ENCODE measurements at regions not wholly inside any gene's neighbourhood (a gene's known extent, or its start where the extent isn't known, plus 50 kb on each side); places are given as distances from the start of the nearest gene placed in this dataset.

DNA sequence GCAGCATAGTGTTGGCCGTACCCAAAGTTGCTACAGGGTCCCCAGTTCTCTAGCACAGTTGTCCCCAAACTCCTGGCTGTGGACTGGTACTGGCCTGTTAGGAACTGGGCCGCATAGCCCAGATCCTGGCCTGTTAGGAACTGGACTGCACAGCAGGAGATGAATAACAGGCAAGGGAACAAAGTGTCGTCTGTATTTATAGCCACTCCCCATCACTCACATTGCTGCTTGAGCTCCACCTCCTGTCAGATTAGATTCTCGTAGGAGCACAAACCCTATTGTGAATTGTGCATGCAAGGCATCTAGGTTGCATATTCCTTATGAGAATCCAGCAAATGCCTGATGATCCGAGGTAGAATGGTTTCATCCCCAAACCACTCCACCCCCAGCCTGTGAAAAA lies 604.0 kb upstream of the LMCD1 start:
- TF ChIP-seq, protein P1, sequence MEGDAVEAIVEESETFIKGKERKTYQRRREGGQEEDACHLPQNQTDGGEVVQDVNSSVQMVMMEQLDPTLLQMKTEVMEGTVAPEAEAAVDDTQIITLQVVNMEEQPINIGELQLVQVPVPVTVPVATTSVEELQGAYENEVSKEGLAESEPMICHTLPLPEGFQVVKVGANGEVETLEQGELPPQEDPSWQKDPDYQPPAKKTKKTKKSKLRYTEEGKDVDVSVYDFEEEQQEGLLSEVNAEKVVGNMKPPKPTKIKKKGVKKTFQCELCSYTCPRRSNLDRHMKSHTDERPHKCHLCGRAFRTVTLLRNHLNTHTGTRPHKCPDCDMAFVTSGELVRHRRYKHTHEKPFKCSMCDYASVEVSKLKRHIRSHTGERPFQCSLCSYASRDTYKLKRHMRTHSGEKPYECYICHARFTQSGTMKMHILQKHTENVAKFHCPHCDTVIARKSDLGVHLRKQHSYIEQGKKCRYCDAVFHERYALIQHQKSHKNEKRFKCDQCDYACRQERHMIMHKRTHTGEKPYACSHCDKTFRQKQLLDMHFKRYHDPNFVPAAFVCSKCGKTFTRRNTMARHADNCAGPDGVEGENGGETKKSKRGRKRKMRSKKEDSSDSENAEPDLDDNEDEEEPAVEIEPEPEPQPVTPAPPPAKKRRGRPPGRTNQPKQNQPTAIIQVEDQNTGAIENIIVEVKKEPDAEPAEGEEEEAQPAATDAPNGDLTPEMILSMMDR (IDR thresholded peaks at IDR 0.05), result no peak
- TF ChIP-seq POLR2AphosphoS5 (IDR thresholded peaks at IDR 0.05), result no peak
